IPS-18a (cell line): ENCODE measurements at regions not wholly inside any gene's neighbourhood (a gene's known extent, or its start where the extent isn't known, plus 50 kb on each side); places are given as distances from the start of the nearest gene placed in this dataset.
"Not testable (repeated sequence)": the region's sequence is repeated elsewhere in the genome, so short reads cannot be mapped to it uniquely, and the experiment has no call there.

Experiments
- H3K27ac ChIP-seq: one replicate; pipeline ENCODE4 v1.5.1; 2013; ENCODE audit warnings: low read length
- H3K27me3 ChIP-seq: one replicate; pipeline ENCODE4 v1.6.1; 2013; ENCODE audit warnings: mild to moderate bottlenecking, low read length; ENCODE audit not compliant: control insufficient read depth, insufficient read depth
- H3K36me3 ChIP-seq: one replicate; pipeline ENCODE4 v1.6.1; 2013; ENCODE audit warnings: low read depth, low read length; ENCODE audit not compliant: control insufficient read depth
- H3K4me1 ChIP-seq: one replicate; pipeline ENCODE4 v1.6.1; 2013; ENCODE audit warnings: low read depth, low read length; ENCODE audit not compliant: control insufficient read depth
- H3K4me3 ChIP-seq: one replicate; pipeline ENCODE4 v1.5.1; 2013; ENCODE audit warnings: low read length
- H3K9ac ChIP-seq: one replicate; pipeline ENCODE4 v1.6.1; 2013; ENCODE audit warnings: mild to moderate bottlenecking, low read length, moderate library complexity
- H3K9me3 ChIP-seq: one replicate; pipeline ENCODE4 v1.6.1; 2013; ENCODE audit warnings: low read depth, low read length; ENCODE audit not compliant: control insufficient read depth

DNA sequence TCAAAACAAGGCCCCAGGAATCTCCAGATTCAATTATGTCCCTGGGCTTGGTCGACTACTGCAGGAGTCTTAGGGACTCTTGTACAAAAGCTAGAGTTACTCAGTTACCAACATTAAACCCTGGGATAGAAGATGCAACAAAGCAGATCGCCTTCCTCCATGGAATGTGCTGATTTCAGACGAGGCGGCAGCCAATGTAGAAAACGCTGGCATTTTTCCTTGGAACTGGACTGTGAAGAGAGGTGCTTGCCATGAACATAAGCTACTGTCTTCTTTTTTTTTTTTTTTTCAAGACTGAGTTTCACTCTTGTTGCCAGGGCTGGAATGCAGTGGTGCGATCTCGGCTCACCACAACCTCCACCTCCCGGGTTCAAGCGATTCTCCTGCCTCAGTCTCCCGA, 76.9 kb upstream of the ENPEP start:
- H3K27me3 ChIP-seq: not testable (repeated sequence)

GRCh38 chr4:110396963-110397362, 79.0 kb upstream of the ENPEP start:
- Histone ChIP-seq H3K27me3 (no peaks in the 10 kb centered on the region), H3K27ac (no peak overlapping the region), H3K9ac (no peak overlapping the region), H3K9me3 (no peaks in the 10 kb centered on the region), H3K4me3 (no peak overlapping the region), H3K36me3 (no peaks in the 10 kb centered on the region), H3K4me1 (peaks cover 6% of the 10 kb centered on the region)

More for the DNA sequence above, 76.9 kb upstream of the ENPEP start:
- H3K9ac ChIP-seq, H3K27ac ChIP-seq, H3K9me3 ChIP-seq, H3K4me3 ChIP-seq, H3K4me1 ChIP-seq, H3K36me3 ChIP-seq: not testable (repeated sequence)

DNA sequence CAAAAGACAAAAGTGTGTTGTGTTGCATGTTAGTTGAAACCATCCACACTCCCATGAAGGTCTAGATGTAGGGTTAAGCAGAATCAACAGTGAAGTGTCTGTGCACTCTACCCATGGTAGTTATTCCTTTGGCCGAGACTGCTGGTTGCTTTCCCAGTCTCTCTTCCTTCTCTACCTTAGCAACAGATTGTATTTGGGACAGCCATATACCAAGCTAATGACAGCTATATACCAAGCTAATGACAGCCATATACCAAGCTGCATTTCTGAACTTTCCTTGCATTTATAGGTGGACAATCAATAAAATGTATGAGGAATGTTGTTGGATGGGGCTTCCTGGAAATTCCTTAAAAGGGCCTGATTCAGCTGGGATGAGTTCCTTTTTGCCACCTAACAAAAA, 80.5 kb upstream of the ENPEP start:
- H3K9me3 ChIP-seq: no peaks in the 10 kb centered on the region
- H3K9ac ChIP-seq: no peak overlapping the region
- H3K4me1 ChIP-seq: peaks cover 6% of the 10 kb centered on the region

GRCh38 chr4:110394871-110395270, 81.1 kb upstream of the ENPEP start:
- no peak overlapping the region for H3K4me3 ChIP-seq
- peaks cover 6% of the 10 kb centered on the region for H3K4me1 ChIP-seq
- H3K9me3 ChIP-seq: no peaks in the 10 kb centered on the region
- no peaks in the 10 kb centered on the region for H3K36me3 ChIP-seq
- H3K9ac ChIP-seq: no peak overlapping the region
- H3K27ac ChIP-seq: no peak overlapping the region
- H3K27me3 ChIP-seq: no peaks in the 10 kb centered on the region

More for the DNA sequence above, 80.5 kb upstream of the ENPEP start:
- no peak overlapping the region for H3K27ac ChIP-seq
- no peaks in the 10 kb centered on the region for H3K27me3 ChIP-seq
- H3K4me3 ChIP-seq: no peak overlapping the region
- H3K36me3 ChIP-seq: no peaks in the 10 kb centered on the region

DNA sequence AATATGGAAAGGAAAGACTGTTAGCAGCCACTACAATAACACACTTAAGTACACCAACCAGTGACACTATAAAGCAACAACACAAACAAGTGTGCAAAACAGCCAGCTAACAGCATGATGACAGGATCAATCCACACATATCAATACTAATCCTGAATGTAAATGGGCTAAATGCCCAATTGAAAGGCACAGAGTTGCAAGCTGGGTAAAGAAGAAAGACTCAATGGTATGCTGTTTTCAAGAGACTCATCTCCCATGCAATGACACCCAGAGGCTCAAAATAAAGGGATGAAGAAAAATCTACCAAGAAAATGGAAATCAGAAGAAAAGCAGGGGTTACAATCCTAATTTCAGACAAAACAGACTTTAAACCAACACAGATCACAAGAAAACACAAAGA, 94.2 kb upstream of the ENPEP start:
- no peaks in the 10 kb centered on the region for H3K27me3 ChIP-seq
- no peaks in the 10 kb centered on the region for H3K4me1 ChIP-seq
- no peak overlapping the region for H3K4me3 ChIP-seq
- H3K27ac ChIP-seq: no peak overlapping the region
- H3K9me3 ChIP-seq: no peaks in the 10 kb centered on the region
- no peaks in the 10 kb centered on the region for H3K36me3 ChIP-seq
- H3K9ac ChIP-seq: no peak overlapping the region

GRCh38 chr4:110372485-110372884, 103.5 kb upstream of the ENPEP start:
- Histone ChIP-seq H3K27me3 (no peaks in the 10 kb centered on the region), H3K9me3 (no peaks in the 10 kb centered on the region), H3K27ac (no peak overlapping the region), H3K4me1 (no peaks in the 10 kb centered on the region), H3K9ac (no peak overlapping the region), H3K4me3 (no peak overlapping the region), H3K36me3 (no peaks in the 10 kb centered on the region)

DNA sequence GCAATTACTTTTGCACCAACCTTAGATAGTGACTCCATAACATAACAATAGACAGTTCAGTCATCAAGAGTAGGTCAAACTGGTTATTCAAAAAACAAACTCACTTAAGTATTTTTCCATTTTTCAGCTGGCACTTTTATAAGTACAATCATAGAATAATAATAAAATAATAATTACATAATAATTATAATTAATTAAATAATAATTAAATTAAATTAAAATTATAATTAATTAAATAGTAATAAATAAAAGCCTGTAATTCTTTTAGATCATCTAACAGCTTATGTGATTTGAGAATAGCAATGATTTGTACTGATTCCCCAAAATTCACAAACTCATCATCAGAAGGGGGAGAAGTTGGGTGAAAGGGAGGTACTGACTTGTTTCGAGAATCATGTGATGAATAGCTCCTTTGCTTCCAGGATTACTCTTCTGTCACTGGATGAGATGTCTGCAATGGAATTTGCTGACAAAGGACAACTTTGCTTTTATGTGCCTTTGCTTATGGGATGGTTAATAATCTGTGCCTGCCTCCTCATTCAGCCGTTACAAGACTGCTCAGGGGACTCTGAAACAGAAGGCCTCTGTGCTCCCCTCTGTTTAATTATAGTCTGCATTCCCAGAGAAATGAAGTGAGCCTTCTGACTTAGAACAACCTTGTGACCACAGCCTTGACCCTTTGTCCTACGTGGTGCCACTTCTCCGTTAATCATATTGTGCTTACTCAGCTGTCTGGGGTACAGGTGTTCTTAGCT, 104.8 kb upstream of the ENPEP start:
- Histone ChIP-seq H3K9ac (no peak overlapping the region), H3K4me3 (no peak overlapping the region), H3K4me1 (no peaks in the 10 kb centered on the region), H3K27ac (no peak overlapping the region), H3K36me3 (no peaks in the 10 kb centered on the region), H3K27me3 (no peaks in the 10 kb centered on the region), H3K9me3 (no peaks in the 10 kb centered on the region)

- Histone ChIP-seq H3K36me3 (no peaks in the 10 kb centered on the region), H3K27me3 (no peaks in the 10 kb centered on the region), H3K9ac (no peak overlapping the region), H3K9me3 (no peaks in the 10 kb centered on the region), H3K4me1 (no peaks in the 10 kb centered on the region), H3K4me3 (no peak overlapping the region), H3K27ac (no peak overlapping the region)
Measured at GRCh38 chr4:110368409-110368808, 107.5 kb upstream of the ENPEP start.

GRCh38 chr4:110367156-110367555, 108.8 kb upstream of the ENPEP start:
- no peaks in the 10 kb centered on the region for H3K4me1 ChIP-seq

DNA sequence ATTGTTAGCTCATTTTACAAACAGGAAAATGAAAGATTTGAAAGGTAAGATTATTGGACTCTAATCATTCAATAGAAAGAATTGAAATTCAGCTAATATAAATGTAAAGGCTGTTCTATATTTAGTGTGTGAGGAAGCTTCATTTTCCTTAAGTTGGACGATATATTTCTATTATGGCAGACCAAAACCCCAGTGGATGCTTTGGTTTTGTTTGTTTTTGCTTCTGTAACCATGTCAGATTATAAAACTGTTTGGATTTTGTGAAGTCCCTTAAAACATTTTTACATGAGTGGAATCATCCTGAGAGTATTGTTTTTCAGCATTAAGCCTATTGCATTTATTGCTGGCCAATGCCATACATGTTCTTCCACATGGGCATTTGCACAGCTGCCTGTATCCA, 110.2 kb upstream of the ENPEP start:
- H3K4me1 ChIP-seq: no peaks in the 10 kb centered on the region
- H3K4me3 ChIP-seq: no peak overlapping the region
- H3K27ac ChIP-seq: no peak overlapping the region
- H3K9ac ChIP-seq: no peak overlapping the region
- H3K36me3 ChIP-seq: no peaks in the 10 kb centered on the region
- H3K27me3 ChIP-seq: no peaks in the 10 kb centered on the region
- H3K9me3 ChIP-seq: no peaks in the 10 kb centered on the region

More at GRCh38 chr4:110367156-110367555, 108.8 kb upstream of the ENPEP start:
- H3K9ac ChIP-seq: no peak overlapping the region
- no peak overlapping the region for H3K27ac ChIP-seq
- H3K36me3 ChIP-seq: no peaks in the 10 kb centered on the region
- H3K27me3 ChIP-seq: no peaks in the 10 kb centered on the region
- H3K4me3 ChIP-seq: no peak overlapping the region
- no peaks in the 10 kb centered on the region for H3K9me3 ChIP-seq

DNA sequence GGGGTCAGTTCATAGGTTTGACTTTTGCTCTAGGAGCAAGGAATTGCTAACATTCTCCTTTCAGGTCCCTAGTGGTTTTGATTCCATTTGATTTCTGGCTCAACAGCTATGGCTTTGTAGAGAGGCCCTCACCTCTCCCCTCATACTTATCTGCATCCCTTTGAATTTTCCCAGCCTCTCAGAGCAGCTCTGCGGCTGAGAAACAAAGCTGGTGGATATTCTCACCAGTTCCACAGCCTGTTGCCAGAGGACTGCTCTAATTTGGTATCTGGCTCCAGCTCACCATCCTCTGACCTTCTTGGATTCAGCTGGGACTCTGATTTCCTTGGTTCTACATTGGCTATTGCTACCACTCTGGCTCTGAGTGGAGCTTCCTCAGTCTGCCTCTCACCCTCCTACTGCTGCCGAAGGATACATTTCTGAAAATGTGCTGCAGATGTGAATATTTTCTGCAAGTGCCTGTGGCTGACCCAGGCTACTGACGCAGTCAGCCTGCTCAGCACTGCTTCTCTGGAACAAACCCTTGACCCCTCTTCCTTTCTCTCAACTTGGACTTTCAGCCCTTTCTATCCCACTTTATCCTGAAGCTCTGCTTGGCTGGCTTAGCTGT, 110.9 kb upstream of the ENPEP start:
- no peak overlapping the region for H3K9ac ChIP-seq
- no peak overlapping the region for H3K4me3 ChIP-seq
- no peaks in the 10 kb centered on the region for H3K27me3 ChIP-seq
- H3K9me3 ChIP-seq: no peaks in the 10 kb centered on the region
- H3K4me1 ChIP-seq: no peaks in the 10 kb centered on the region
- no peaks in the 10 kb centered on the region for H3K36me3 ChIP-seq
- H3K27ac ChIP-seq: no peak overlapping the region

- H3K9me3 ChIP-seq: no peaks in the 10 kb centered on the region
- no peak overlapping the region for H3K4me3 ChIP-seq
- H3K9ac ChIP-seq: no peak overlapping the region
- no peaks in the 10 kb centered on the region for H3K4me1 ChIP-seq
- H3K27ac ChIP-seq: no peak overlapping the region
- no peaks in the 10 kb centered on the region for H3K36me3 ChIP-seq
- no peaks in the 10 kb centered on the region for H3K27me3 ChIP-seq
Measured at GRCh38 chr4:110361921-110362320, 114.0 kb upstream of the ENPEP start.
